Testis (tissue), 2 donors: ENCODE measurements at regions not wholly inside any gene's neighbourhood (a gene's known extent, or its start where the extent isn't known, plus 50 kb on each side); places are given as distances from the start of the nearest gene placed in this dataset.

Source experiments
- DNase-seq: peaks from one replicate; pipeline ENCODE4 v3.0.0-alpha.2; 2019
- H3K27ac ChIP-seq, 2 donors: fragments of 200-600 bp; sonication (generic); one replicate each; pipeline ENCODE4 v1.5.1; 2019
- H3K27me3 ChIP-seq: fragments of 200-600 bp; sonication (generic); one replicate; pipeline ENCODE4 v1.5.1; 2019
- H3K36me3 ChIP-seq: fragments of 200-600 bp; sonication (generic); one replicate; pipeline ENCODE4 v1.5.1; 2017; ENCODE audit warnings: low read depth; ENCODE audit errors: missing control alignments
- H3K4me1 ChIP-seq: fragments of 200-600 bp; sonication (generic); one replicate; pipeline ENCODE4 v1.5.1; 2019
- H3K4me3 ChIP-seq, 2 donors: fragments of 200-600 bp; sonication (generic); one replicate each; pipeline ENCODE4 v1.5.1; 2017 to 2019
- H3K9me3 ChIP-seq: fragments of 200-600 bp; sonication (generic); one replicate; pipeline ENCODE4 v1.5.1; 2017
- CTCF ChIP-seq, 3 experiments: fragments of 450-650 bp in 2 of 3; fragments of 200-600 bp in 1 of 3; sonication (generic) in 1 of 3; IDR thresholded peaks; one replicate each; pipeline ENCODE4 v1.5.1; 2016 to 2019; ENCODE audit warnings: antibody characterized with exemption in 3 of 3, mild to moderate bottlenecking in 2 of 3, moderate library complexity in 1 of 3
- POLR2A ChIP-seq: fragments of 450-650 bp; IDR thresholded peaks from one replicate; pipeline ENCODE4 v1.6.1; 2017; ENCODE audit warnings: antibody characterized with exemption, mild to moderate bottlenecking, moderate library complexity
- WGBS, 2 donors: methylation state at CpG; one replicate each; pipeline ENCODE4 v1.1.5; 2018; 5-methylcytosine and 5-hydroxymethylcytosine counted together
- intact Hi-C: fragments of 100-400 bp; cut with DNase I; formaldehyde crosslinking; loops from one replicate; pipeline ENCODE4 v1.15.1; 2023; ENCODE audit warnings: low total_unique reads

DNA sequence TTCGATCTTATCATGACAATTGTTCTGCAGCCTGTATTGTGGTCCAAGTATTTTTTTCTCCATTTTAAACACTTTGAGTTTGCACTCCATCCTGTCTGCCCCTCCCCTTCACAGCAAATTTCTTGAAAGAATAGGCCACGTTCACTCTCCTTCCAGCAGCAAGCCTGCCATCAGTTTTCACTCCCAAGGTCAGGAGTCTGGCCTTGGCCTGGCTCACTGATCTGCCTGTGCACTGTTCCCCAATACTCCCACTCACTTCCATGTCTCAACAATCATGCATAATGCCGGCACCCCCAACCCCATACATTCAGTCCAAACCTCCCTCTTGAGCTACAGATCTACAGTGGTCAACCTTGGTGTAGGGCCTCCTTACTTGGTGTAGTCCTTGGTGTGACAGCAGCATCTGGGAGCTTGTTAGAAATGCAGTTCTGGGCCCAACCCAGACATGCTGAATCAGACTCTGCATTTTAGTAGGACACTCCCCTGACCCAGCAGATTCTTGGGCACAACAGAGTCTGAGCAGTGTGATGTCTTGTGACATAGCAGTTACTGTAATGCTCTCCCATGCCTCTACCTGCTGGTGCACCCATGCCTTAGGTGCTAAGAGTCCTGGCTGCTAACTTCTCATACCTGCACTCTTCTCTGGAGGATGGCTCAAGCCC is 58.3 kb upstream of the XCR1 start:
- intact Hi-C loops, result no loop called here

DNA sequence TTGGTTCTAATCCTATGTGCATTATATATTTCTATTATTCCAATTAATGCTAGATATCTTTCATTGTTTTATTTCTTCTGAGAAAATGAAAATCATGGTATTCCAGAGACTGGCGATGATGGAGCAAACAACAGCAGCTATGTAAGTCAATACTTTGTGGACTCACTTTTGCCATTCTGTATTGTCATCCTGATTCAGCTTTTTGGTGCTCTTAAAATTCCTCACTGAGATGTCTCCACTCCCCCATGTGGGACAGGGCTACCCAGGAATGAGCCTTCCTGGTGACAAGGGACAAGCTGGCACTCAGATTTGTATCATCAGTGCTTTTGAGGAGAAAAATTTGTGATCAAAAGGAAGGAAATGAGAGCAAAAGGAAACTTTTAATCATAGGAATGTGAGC is 56.7 kb upstream of the XCR1 start:
- WGBS, 2 donors, result 78 to 86% methylated on average over 1 of the region's 1 CpG
- Histone ChIP-seq H3K4me3 (no peak overlapping the region), H3K9me3 (no peaks in the 10 kb centered on the region), H3K4me1 (peaks cover 11% of the 10 kb centered on the region), H3K36me3 (no peaks in the 10 kb centered on the region), H3K27ac (no peak overlapping the region), H3K27me3 (no peaks in the 10 kb centered on the region)
- TF ChIP-seq CTCF (IDR thresholded peaks at IDR 0.05), result no peak
- no peak for TF ChIP-seq POLR2A
- no peak for DNase-seq
- intact Hi-C loops, result no loop called here

More for the DNA sequence above, 58.3 kb upstream of the XCR1 start:
- Histone ChIP-seq H3K4me3 (no peak overlapping the region), H3K27ac (no peak overlapping the region), H3K36me3 (no peaks in the 10 kb centered on the region), H3K9me3 (no peaks in the 10 kb centered on the region), H3K4me1 (peaks cover 11% of the 10 kb centered on the region), H3K27me3 (no peaks in the 10 kb centered on the region)
- WGBS, 2 donors, result 23 to 38% methylated on average over 3 of the region's 3 CpGs
- TF ChIP-seq CTCF (IDR thresholded peaks at IDR 0.05), result no peak
- no peak for DNase-seq

DNA sequence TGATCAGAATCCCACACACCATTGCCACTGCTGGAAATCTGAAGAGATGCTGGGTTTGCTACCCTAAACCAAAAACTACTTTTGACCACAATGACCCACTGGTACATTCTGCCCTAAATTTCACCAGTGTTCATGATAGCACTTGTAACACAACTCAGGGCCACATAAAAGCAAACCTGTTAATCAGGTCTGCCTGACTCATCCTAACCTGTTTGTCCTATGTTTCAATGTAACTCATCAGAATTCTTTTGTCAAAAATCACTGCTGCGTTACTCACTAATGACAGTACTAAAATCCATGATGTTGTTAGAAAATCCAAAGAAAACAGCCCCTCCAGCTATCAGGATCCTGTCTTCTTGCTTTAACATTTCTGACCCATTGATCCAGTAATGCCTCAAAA is 55.6 kb upstream of the XCR1 start:
- Histone ChIP-seq H3K27ac (no peak overlapping the region), H3K4me1 (peaks cover 15% of the 10 kb centered on the region), H3K4me3 (no peak overlapping the region), H3K27me3 (no peaks in the 10 kb centered on the region), H3K9me3 (no peaks in the 10 kb centered on the region), H3K36me3 (no peaks in the 10 kb centered on the region)
- intact Hi-C loops, result no loop called here
- no peak for DNase-seq
- TF ChIP-seq CTCF (IDR thresholded peaks at IDR 0.05), result no peak
- no peak for TF ChIP-seq POLR2A
- 88 to 94% methylated on average over 1 of the region's 1 CpG for WGBS, 2 donors

GRCh38 chr3:46082021-46082420 is 54.7 kb upstream of the XCR1 start:
- no peaks in the 10 kb centered on the region for H3K36me3 ChIP-seq
- H3K4me1 ChIP-seq, result peaks cover 15% of the 10 kb centered on the region
- H3K9me3 ChIP-seq, result no peaks in the 10 kb centered on the region
- H3K4me3 ChIP-seq, result no peak overlapping the region
- no peaks in the 10 kb centered on the region for H3K27me3 ChIP-seq
- intact Hi-C loops, result no loop called here
- DNase-seq, result no peak
- no peak overlapping the region for H3K27ac ChIP-seq
- WGBS, 2 donors, result 85 to 95% methylated on average over 2 of the region's 2 CpGs
- TF ChIP-seq CTCF (IDR thresholded peaks at IDR 0.05) (no peak), POLR2A (no peak)

DNA sequence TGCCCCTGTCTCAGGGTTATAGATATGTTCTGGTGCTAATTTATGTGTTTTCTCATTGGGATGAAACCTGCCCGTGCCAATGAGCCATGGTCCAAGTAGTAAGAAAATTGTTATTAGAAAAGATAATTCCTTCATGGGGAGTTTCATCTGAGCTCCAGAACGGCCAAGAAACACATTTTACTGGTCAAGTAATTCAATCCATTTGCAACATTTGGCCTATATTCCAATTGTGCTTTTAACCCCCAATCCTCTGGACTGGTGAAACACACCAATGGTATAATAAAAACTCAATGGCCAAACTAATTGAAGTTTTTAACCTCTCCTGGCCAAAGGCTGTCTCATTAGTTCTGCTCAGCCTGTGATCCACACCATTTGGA is 53.7 kb upstream of the XCR1 start:
- DNase-seq, result no peak
- intact Hi-C loops, result no loop called here
- Histone ChIP-seq H3K27ac (no peak overlapping the region), H3K36me3 (no peaks in the 10 kb centered on the region), H3K9me3 (no peaks in the 10 kb centered on the region), H3K4me3 (no peak overlapping the region), H3K27me3 (no peaks in the 10 kb centered on the region), H3K4me1 (peaks cover 15% of the 10 kb centered on the region)
- TF ChIP-seq POLR2A, result no peak
- no peak for TF ChIP-seq CTCF (IDR thresholded peaks at IDR 0.05)
- 35 to 43% methylated on average over 2 of the region's 2 CpGs for WGBS, 2 donors
